H1 (cell line): ENCODE measurements at regions not wholly inside any gene's neighbourhood (a gene's known extent, or its start where the extent isn't known, plus 50 kb on each side); places are given as distances from the start of the nearest gene placed in this dataset.

Source experiments
- BRCA1 ChIP-seq: IDR thresholded peaks from 2 replicates; pipeline ENCODE4 v1.6.1; 2012; ENCODE audit warnings: low read depth, low read length, improper control_type of control experiment
- CBX5 ChIP-seq: fragments of 300-800, 300-1000 bp; sonication (generic); IDR thresholded peaks from 2 replicates; pipeline ENCODE4 v1.7.1; 2016; ENCODE audit warnings: antibody characterized with exemption, low read length, low read depth
- CHD1 ChIP-seq: IDR thresholded peaks from 2 replicates; pipeline ENCODE4 v1.6.1; 2012; ENCODE audit warnings: low read depth, low read length, improper control_type of control experiment
- CTBP2 ChIP-seq: IDR thresholded peaks from 2 replicates; pipeline ENCODE4 v1.7.0; 2011; ENCODE audit warnings: borderline replicate concordance, mild to moderate bottlenecking, moderate library complexity, mixed read lengths, low read length; ENCODE audit not compliant: insufficient read depth, insufficient read length
- TEAD4 ChIP-seq: IDR thresholded peaks from 2 replicates; pipeline ENCODE4 v1.6.1; 2012; ENCODE audit warnings: low read depth, low read length, inconsistent platforms, mixed read lengths
- TF ChIP-seq, protein P1 (sequence below): fragments of 300-600 bp; sonication (generic); IDR thresholded peaks from 2 replicates; pipeline ENCODE4 v1.7.1; 2012; ENCODE audit warnings: low read length, moderate library complexity, mild to moderate bottlenecking, inconsistent platforms; ENCODE audit not compliant: insufficient replicate concordance
- TF ChIP-seq, protein P2 (sequence below), 3 experiments: IDR thresholded peaks; 1 replicate in 2 of 3; 2 replicates in 1 of 3; pipeline versions ENCODE4 v1.5.1 to v1.6.1; 2011; ENCODE audit warnings: low read length in 3 of 3, mild to moderate bottlenecking in 3 of 3, inconsistent platforms in 2 of 3, low read depth in 1 of 3, moderate library complexity in 1 of 3; ENCODE audit not compliant: insufficient read depth in 1 of 3; ENCODE audit errors: control extremely low read depth in 1 of 3

DNA sequence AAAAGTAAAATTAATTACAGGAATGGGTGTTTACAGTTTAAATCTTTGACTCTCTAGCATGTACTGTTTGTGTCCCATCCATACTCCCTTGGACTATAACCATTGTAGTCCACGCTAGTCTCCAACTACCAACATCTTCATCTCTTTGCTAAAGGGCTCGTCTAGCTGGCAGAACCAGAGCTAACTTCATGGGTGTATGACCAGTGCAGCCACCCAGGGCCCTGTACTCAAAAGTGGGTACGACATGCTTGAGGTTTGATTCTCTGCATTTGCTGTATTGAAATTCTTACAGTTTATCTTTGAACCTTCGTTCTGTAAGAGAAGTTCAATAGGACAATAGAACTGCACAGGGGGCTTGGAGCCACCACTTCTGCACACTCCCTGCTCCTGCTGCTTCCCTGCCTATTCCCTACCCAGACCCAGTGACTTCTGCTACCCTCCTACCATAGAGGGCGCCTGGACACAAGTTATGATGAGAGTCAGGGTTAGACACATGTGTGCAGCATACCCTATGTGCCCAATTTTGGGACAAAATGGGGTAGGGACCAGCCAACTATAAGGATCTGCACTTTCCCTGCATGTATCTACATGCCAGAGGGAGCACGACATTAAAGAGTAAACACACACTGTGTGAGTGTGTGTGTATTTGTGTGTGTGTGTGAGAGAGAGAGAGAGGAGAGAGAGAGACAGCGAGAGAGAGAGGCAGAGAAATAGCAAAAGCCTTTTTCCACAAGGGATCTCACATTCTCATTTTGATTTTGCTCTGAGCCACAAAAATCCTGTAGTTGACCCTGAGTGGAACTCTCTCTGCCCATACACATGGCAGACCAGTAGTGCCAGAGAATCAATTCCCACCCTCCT, 59.0 kb upstream of the NECTIN3 start (continued):
- TF ChIP-seq, protein P1, sequence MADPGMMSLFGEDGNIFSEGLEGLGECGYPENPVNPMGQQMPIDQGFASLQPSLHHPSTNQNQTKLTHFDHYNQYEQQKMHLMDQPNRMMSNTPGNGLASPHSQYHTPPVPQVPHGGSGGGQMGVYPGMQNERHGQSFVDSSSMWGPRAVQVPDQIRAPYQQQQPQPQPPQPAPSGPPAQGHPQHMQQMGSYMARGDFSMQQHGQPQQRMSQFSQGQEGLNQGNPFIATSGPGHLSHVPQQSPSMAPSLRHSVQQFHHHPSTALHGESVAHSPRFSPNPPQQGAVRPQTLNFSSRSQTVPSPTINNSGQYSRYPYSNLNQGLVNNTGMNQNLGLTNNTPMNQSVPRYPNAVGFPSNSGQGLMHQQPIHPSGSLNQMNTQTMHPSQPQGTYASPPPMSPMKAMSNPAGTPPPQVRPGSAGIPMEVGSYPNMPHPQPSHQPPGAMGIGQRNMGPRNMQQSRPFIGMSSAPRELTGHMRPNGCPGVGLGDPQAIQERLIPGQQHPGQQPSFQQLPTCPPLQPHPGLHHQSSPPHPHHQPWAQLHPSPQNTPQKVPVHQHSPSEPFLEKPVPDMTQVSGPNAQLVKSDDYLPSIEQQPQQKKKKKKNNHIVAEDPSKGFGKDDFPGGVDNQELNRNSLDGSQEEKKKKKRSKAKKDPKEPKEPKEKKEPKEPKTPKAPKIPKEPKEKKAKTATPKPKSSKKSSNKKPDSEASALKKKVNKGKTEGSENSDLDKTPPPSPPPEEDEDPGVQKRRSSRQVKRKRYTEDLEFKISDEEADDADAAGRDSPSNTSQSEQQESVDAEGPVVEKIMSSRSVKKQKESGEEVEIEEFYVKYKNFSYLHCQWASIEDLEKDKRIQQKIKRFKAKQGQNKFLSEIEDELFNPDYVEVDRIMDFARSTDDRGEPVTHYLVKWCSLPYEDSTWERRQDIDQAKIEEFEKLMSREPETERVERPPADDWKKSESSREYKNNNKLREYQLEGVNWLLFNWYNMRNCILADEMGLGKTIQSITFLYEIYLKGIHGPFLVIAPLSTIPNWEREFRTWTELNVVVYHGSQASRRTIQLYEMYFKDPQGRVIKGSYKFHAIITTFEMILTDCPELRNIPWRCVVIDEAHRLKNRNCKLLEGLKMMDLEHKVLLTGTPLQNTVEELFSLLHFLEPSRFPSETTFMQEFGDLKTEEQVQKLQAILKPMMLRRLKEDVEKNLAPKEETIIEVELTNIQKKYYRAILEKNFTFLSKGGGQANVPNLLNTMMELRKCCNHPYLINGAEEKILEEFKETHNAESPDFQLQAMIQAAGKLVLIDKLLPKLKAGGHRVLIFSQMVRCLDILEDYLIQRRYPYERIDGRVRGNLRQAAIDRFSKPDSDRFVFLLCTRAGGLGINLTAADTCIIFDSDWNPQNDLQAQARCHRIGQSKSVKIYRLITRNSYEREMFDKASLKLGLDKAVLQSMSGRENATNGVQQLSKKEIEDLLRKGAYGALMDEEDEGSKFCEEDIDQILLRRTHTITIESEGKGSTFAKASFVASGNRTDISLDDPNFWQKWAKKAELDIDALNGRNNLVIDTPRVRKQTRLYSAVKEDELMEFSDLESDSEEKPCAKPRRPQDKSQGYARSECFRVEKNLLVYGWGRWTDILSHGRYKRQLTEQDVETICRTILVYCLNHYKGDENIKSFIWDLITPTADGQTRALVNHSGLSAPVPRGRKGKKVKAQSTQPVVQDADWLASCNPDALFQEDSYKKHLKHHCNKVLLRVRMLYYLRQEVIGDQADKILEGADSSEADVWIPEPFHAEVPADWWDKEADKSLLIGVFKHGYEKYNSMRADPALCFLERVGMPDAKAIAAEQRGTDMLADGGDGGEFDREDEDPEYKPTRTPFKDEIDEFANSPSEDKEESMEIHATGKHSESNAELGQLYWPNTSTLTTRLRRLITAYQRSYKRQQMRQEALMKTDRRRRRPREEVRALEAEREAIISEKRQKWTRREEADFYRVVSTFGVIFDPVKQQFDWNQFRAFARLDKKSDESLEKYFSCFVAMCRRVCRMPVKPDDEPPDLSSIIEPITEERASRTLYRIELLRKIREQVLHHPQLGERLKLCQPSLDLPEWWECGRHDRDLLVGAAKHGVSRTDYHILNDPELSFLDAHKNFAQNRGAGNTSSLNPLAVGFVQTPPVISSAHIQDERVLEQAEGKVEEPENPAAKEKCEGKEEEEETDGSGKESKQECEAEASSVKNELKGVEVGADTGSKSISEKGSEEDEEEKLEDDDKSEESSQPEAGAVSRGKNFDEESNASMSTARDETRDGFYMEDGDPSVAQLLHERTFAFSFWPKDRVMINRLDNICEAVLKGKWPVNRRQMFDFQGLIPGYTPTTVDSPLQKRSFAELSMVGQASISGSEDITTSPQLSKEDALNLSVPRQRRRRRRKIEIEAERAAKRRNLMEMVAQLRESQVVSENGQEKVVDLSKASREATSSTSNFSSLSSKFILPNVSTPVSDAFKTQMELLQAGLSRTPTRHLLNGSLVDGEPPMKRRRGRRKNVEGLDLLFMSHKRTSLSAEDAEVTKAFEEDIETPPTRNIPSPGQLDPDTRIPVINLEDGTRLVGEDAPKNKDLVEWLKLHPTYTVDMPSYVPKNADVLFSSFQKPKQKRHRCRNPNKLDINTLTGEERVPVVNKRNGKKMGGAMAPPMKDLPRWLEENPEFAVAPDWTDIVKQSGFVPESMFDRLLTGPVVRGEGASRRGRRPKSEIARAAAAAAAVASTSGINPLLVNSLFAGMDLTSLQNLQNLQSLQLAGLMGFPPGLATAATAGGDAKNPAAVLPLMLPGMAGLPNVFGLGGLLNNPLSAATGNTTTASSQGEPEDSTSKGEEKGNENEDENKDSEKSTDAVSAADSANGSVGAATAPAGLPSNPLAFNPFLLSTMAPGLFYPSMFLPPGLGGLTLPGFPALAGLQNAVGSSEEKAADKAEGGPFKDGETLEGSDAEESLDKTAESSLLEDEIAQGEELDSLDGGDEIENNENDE, result no peak
- TF ChIP-seq CTBP2 (no peak), CBX5 (no peak), BRCA1 (no peak), TEAD4 (no peak), CHD1 (no peak)
- TF ChIP-seq, protein P2, sequence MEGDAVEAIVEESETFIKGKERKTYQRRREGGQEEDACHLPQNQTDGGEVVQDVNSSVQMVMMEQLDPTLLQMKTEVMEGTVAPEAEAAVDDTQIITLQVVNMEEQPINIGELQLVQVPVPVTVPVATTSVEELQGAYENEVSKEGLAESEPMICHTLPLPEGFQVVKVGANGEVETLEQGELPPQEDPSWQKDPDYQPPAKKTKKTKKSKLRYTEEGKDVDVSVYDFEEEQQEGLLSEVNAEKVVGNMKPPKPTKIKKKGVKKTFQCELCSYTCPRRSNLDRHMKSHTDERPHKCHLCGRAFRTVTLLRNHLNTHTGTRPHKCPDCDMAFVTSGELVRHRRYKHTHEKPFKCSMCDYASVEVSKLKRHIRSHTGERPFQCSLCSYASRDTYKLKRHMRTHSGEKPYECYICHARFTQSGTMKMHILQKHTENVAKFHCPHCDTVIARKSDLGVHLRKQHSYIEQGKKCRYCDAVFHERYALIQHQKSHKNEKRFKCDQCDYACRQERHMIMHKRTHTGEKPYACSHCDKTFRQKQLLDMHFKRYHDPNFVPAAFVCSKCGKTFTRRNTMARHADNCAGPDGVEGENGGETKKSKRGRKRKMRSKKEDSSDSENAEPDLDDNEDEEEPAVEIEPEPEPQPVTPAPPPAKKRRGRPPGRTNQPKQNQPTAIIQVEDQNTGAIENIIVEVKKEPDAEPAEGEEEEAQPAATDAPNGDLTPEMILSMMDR (IDR thresholded peaks at IDR 0.05; ENCODE audit: control extremely low read depth in 1 of 3, insufficient read depth in 1 of 3, low read depth in 1 of 3, low read length in 3 of 3), result peak; percentile 57 to 67 (median 63)
